Pons (tissue), 1 donor: ENCODE measurements at regions not wholly inside any gene's neighbourhood (a gene's known extent, or its start where the extent isn't known, plus 50 kb on each side); places are given as distances from the start of the nearest gene placed in this dataset.

ENCODE experiments used
- DNase-seq: peaks from one replicate; pipeline ENCODE4 v3.0.0-alpha.2; 2016; ENCODE audit warnings: low spot score

GRCh38 chr5:33324667-33325307 lies 116.0 kb upstream of the TARS1 start:
- DNase-seq: no peak

- DNase-seq: no peak
Measured at GRCh38 chr5:33328818-33329217, 111.9 kb upstream of the TARS1 start.

- DNase-seq: no peak
Measured at GRCh38 chr5:33329891-33330290, 110.9 kb upstream of the TARS1 start.

- no peak for DNase-seq
Measured at GRCh38 chr5:33330426-33330825, 110.3 kb upstream of the TARS1 start.

GRCh38 chr5:33330992-33331391 lies 109.8 kb upstream of the TARS1 start:
- no peak for DNase-seq

GRCh38 chr5:33332804-33333203 lies 108.0 kb upstream of the TARS1 start:
- no peak for DNase-seq

- DNase-seq: no peak
Measured at GRCh38 chr5:33334829-33335228, 105.9 kb upstream of the TARS1 start.

- DNase-seq: no peak
Measured at GRCh38 chr5:33336891-33337636, 103.7 kb upstream of the TARS1 start.

GRCh38 chr5:33337637-33337992 lies 103.2 kb upstream of the TARS1 start:
- DNase-seq: no peak

GRCh38 chr5:33338336-33339110 lies 102.2 kb upstream of the TARS1 start:
- no peak for DNase-seq

GRCh38 chr5:33339413-33339812 lies 101.4 kb upstream of the TARS1 start:
- no peak for DNase-seq

- DNase-seq: no peak
Measured at GRCh38 chr5:33340195-33340594, 100.6 kb upstream of the TARS1 start.

GRCh38 chr5:33341351-33341750 lies 99.4 kb upstream of the TARS1 start:
- DNase-seq: no peak

- no peak for DNase-seq
Measured at GRCh38 chr5:33343676-33344327, 97.0 kb upstream of the TARS1 start.

- DNase-seq: no peak
Measured at GRCh38 chr5:33346534-33346933, 94.2 kb upstream of the TARS1 start.

GRCh38 chr5:33361781-33362180 lies 79.0 kb upstream of the TARS1 start:
- DNase-seq: no peak

- no peak for DNase-seq
Measured at GRCh38 chr5:33362915-33363314, 77.8 kb upstream of the TARS1 start.

GRCh38 chr5:33363537-33363936 lies 77.2 kb upstream of the TARS1 start:
- no peak for DNase-seq

GRCh38 chr5:33364406-33364805 lies 76.4 kb upstream of the TARS1 start:
- DNase-seq: no peak

GRCh38 chr5:33367416-33367815 lies 73.3 kb upstream of the TARS1 start:
- DNase-seq: no peak

- peak; percentile 18 for DNase-seq
Measured at GRCh38 chr5:33369485-33370465, 71.0 kb upstream of the TARS1 start.
